NCI-H1930 (cell line): ENCODE measurements at regions not wholly inside any gene's neighbourhood (a gene's known extent, or its start where the extent isn't known, plus 50 kb on each side); places are given as distances from the start of the nearest gene placed in this dataset.
A peak's percentile ranks its signal among the peaks of the same experiment; 100 is the strongest.
"Not testable (repeated sequence)": the region's sequence is repeated elsewhere in the genome, so short reads cannot be mapped to it uniquely, and the experiment has no call there.

Experiments used
- DNase-seq, 2 experiments: peaks; one replicate each; lab custom pipeline; 2025; lab: John Stamatoyannopoulos, UW

- no peak for DNase-seq
Observed at GRCh38 chr18:42545825-42546224, 569.7 kb downstream of the RIT2 start.

GRCh38 chr18:42548493-42548892 is 567.0 kb downstream of the RIT2 start:
- DNase-seq = no peak

GRCh38 chr18:42549596-42549995 is 565.9 kb downstream of the RIT2 start:
- DNase-seq = no peak

- not testable (repeated sequence) for DNase-seq
Observed at GRCh38 chr18:42552559-42552958, 562.9 kb downstream of the RIT2 start.

GRCh38 chr18:42559069-42559690 is 556.3 kb downstream of the RIT2 start:
- DNase-seq = no peak

GRCh38 chr18:42561521-42561920 is 554.0 kb downstream of the RIT2 start:
- DNase-seq = no peak

- DNase-seq = no peak
Observed at GRCh38 chr18:42563995-42564394, 551.5 kb downstream of the RIT2 start.

- DNase-seq = no peak
Observed at GRCh38 chr18:42564761-42565160, 550.7 kb downstream of the RIT2 start.

- DNase-seq = no peak
Observed at GRCh38 chr18:42568773-42569172, 546.7 kb downstream of the RIT2 start.

GRCh38 chr18:42574871-42575270 is 540.6 kb downstream of the RIT2 start:
- DNase-seq = peak; percentile 89 to 92

GRCh38 chr18:42576124-42576523 is 539.4 kb downstream of the RIT2 start:
- DNase-seq = no peak

- no peak for DNase-seq
Observed at GRCh38 chr18:42578792-42579191, 536.7 kb downstream of the RIT2 start.

- no peak for DNase-seq
Observed at GRCh38 chr18:42582266-42582665, 533.2 kb downstream of the RIT2 start.

- DNase-seq = no peak
Observed at GRCh38 chr18:42583283-42583731, 532.2 kb downstream of the RIT2 start.

- no peak for DNase-seq
Observed at GRCh38 chr18:42586601-42587000, 528.9 kb downstream of the RIT2 start.

GRCh38 chr18:42588786-42589185 is 526.7 kb downstream of the RIT2 start:
- DNase-seq = no peak

- no peak for DNase-seq
Observed at GRCh38 chr18:42604820-42605219, 510.7 kb downstream of the RIT2 start.

GRCh38 chr18:42606886-42607495 is 508.5 kb downstream of the RIT2 start:
- DNase-seq = no peak

- DNase-seq = no peak
Observed at GRCh38 chr18:42611134-42611533, 504.4 kb downstream of the RIT2 start.

- peak; percentile 79 to 85 for DNase-seq
Observed at GRCh38 chr18:42614619-42615293, 500.7 kb downstream of the RIT2 start.

GRCh38 chr18:42617221-42617620 is 498.3 kb downstream of the RIT2 start:
- DNase-seq = no peak

- DNase-seq = no peak
Observed at GRCh38 chr18:42619771-42620170, 495.7 kb downstream of the RIT2 start.

- DNase-seq = no peak
Observed at GRCh38 chr18:42620657-42621056, 494.8 kb downstream of the RIT2 start.
